VCaP (cell line): ENCODE measurements at regions not wholly inside any gene's neighbourhood (a gene's known extent, or its start where the extent isn't known, plus 50 kb on each side); places are given as distances from the start of the nearest gene placed in this dataset.

Experiments
- H3K27ac ChIP-seq: fragments of 450-650 bp; 2 replicates; pipeline ENCODE4 v1.5.1; 2017
- TF ChIP-seq, protein P1 (sequence below): fragments of 450-650 bp; conservative IDR thresholded peaks from 2 replicates; pipeline ENCODE4 v1.5.1; 2017; ENCODE audit warnings: mild to moderate bottlenecking, moderate library complexity

DNA sequence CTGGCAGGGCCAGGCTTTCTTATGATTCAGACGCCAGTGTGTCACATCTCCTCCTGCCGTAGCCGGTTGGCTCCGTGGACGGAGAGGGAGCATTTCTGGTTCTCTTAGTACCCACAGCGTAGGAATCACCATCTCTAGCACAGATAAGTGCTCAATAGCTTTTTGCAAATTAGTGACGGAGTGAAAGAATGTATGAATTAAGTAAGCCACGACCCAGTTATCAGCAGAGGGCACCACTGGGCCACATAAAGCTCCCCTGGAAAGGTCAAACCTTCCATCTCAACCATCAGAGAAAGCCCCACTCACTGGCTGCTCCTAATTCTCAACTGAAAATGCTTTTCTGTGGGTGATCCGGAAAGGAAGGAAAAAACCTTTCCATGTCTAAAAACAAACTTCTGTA, 317.0 kb upstream of the ADCY2 start:
- TF ChIP-seq, protein P1, sequence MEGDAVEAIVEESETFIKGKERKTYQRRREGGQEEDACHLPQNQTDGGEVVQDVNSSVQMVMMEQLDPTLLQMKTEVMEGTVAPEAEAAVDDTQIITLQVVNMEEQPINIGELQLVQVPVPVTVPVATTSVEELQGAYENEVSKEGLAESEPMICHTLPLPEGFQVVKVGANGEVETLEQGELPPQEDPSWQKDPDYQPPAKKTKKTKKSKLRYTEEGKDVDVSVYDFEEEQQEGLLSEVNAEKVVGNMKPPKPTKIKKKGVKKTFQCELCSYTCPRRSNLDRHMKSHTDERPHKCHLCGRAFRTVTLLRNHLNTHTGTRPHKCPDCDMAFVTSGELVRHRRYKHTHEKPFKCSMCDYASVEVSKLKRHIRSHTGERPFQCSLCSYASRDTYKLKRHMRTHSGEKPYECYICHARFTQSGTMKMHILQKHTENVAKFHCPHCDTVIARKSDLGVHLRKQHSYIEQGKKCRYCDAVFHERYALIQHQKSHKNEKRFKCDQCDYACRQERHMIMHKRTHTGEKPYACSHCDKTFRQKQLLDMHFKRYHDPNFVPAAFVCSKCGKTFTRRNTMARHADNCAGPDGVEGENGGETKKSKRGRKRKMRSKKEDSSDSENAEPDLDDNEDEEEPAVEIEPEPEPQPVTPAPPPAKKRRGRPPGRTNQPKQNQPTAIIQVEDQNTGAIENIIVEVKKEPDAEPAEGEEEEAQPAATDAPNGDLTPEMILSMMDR: peak; percentile 65
- no peak overlapping the region for H3K27ac ChIP-seq

DNA sequence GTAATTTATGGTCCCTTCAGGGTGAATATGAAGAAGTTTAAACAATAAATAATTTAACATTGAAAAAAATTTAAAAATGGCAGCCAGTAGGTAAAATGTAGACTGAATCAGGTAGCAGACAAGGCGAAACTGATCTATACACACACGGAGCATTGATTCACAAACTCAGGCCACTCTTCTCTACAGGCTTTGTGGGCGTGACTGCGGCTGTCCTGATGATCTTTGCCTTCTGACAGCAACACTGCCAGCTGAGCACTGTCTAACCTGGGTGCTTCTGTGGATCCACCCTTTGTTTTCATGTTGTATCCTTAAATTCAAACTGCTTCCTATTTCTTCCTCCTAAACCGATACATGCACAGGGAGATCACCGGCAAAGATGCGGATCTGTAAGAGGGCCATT, 315.4 kb upstream of the ADCY2 start:
- peak overlapping the region; percentile 50; the same call in 1 of the 2 replicates for H3K27ac ChIP-seq

DNA sequence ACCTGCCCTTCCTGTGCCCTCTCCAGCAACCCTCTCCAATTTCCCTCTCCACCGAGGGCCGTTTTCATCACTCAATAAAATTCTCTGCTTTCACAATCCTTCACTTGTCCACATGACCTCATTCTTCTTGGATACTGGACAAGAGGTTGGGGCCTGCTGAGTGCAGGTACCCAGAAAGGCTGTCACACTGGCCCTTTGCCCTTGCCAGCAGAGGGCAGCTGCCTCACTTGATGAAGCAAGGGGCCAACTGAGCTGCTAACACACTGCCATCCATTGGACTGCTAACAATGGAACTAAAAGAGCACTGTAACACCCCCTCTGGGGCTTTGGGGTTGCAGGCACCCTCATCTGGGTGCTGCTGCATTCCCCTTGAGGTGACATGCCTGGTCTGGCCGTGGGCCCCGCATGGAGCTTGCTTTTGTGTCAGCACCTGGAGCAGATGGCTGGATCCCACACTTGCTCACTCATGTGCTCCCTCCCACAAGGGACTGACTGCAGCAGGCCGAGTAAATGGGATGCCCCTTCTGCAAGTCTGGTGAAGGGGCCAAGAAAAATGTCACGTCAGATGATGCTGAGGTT, 308.1 kb upstream of the ADCY2 start:
- TF ChIP-seq, protein P1: no peak
- no peak overlapping the region for H3K27ac ChIP-seq

More for the DNA sequence above, 315.4 kb upstream of the ADCY2 start:
- TF ChIP-seq, protein P1: no peak

DNA sequence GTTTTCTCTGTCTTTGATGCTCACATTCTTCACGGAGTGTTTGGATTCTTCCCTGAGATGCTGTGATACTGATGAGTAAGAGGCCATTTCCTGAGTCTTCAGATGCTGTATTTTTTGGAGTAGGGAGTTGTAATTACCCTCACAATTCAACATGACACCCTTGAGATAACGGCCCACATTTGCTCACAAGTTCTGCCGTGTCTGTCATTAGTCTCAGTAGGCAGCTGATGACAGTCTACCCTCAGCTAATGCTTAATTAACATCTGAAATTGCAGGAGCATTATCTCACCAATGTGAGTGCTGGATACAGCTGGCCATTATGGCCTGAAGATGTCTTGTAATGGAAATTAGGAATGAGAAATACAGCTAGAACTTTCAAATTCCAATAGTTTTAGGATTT, 307.1 kb upstream of the ADCY2 start:
- TF ChIP-seq, protein P1: no peak

DNA sequence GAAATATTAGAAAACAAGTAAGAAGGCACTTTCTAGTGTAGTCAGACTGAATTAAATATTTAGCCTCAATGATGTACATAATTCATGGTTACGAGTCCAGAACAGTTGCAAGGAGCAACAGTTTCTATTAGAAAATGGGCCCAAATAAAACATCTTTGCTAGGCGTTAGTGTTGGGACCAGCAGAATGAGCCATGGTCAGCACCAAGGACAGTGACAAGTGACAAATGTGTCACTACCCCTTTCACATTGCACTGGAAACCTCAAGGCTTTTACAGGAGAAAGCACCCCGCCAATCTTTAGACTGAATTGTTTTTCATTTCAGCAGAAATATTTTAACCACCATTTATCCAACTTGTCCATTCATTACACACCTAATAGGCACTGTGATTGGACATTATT, 301.3 kb upstream of the ADCY2 start:
- TF ChIP-seq, protein P1: no peak
- peak overlapping the region; percentile 52 for H3K27ac ChIP-seq

More for the DNA sequence above, 307.1 kb upstream of the ADCY2 start:
- H3K27ac ChIP-seq: no peak overlapping the region

DNA sequence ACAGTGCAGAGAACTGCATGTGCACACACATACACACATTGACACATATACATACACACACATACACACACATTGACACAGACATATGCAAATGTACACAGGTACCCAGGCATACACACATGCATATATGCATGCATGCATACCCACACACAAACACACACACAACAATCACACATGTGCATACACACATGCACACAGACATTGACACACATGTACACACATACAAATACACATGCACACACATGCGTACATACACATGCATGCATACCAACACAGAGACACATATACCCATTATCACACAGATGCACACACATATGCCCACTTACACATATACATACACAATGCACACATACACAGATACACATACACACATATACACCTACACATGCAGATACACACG, 299.6 kb upstream of the ADCY2 start:
- peak overlapping the region; percentile 90 for H3K27ac ChIP-seq
- TF ChIP-seq, protein P1: no peak

DNA sequence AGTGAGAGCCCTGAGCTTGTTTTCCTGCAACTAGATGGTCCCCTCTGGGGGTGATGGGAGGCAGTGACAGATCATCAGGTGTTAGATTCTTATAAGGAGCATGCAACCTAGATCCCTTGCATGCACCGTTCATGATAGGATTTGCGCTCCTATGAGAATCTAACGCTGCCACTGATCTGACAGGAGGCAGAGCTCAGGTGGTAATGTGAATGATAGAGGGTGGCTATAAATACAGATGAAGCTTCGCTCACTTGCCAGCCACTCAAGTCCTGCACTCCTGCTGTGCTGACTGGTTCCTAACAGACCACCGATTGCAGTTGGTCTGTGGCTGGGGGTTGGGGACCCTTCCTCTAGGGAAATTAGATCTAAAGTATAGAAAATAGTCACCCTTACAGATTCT, 290.6 kb upstream of the ADCY2 start:
- no peak overlapping the region for H3K27ac ChIP-seq
- TF ChIP-seq, protein P1: no peak
